Panc1 (cell line): ENCODE measurements at regions not wholly inside any gene's neighbourhood (a gene's known extent, or its start where the extent isn't known, plus 50 kb on each side); places are given as distances from the start of the nearest gene placed in this dataset.

Experiments
- CTCF ChIP-seq: fragments of 450-650 bp; IDR thresholded peaks from 2 replicates; pipeline ENCODE4 v1.5.1; 2017; ENCODE audit warnings: mild to moderate bottlenecking
- POLR2AphosphoS5 ChIP-seq: IDR thresholded peaks from 2 replicates; pipeline ENCODE4 v1.6.1; 2012; ENCODE audit warnings: mild to moderate bottlenecking, low read depth, low read length, moderate library complexity
- REST ChIP-seq, 2 experiments: IDR thresholded peaks; 2 replicates each; pipeline ENCODE4 v1.6.1; 2011 to 2012; ENCODE audit warnings: low read depth in 2 of 2, control low read depth in 1 of 2, low read length in 1 of 2, mild to moderate bottlenecking in 1 of 2, moderate library complexity in 1 of 2; ENCODE audit not compliant: insufficient read depth in 1 of 2
- SIN3A ChIP-seq: IDR thresholded peaks from 2 replicates; pipeline ENCODE4 v1.6.1; 2012; ENCODE audit warnings: low read depth, mild to moderate bottlenecking, low read length, moderate library complexity, borderline replicate concordance; ENCODE audit not compliant: insufficient read depth
- TCF7L2 ChIP-seq: IDR thresholded peaks from 2 replicates; pipeline ENCODE4 v1.6.1; 2011; ENCODE audit warnings: mild to moderate bottlenecking, low read depth, low read length, inconsistent platforms

- TF ChIP-seq CTCF = no peak
- TF ChIP-seq POLR2AphosphoS5 = no peak
- TF ChIP-seq TCF7L2 = no peak
- TF ChIP-seq REST (IDR thresholded peaks at IDR 0.05; ENCODE audit: insufficient read depth in 1 of 2, low read depth in 2 of 2, low read length in 1 of 2) = no peak
- no peak for TF ChIP-seq SIN3A
Measured at GRCh38 chr12:127485528-127485927, 781.4 kb upstream of the TMEM132C start.
